NCI-H2171 treated with DMSO at 0.1 percent for 48 hours (cell line): ENCODE measurements at regions not wholly inside any gene's neighbourhood (a gene's known extent, or its start where the extent isn't known, plus 50 kb on each side); places are given as distances from the start of the nearest gene placed in this dataset.
A peak's percentile ranks its signal among the peaks of the same experiment; 100 is the strongest.
"Not testable (repeated sequence)": the region's sequence is repeated elsewhere in the genome, so short reads cannot be mapped to it uniquely, and the experiment has no call there.

Experiments used
- DNase-seq: peaks from one replicate; lab custom pipeline; 2025; lab: John Stamatoyannopoulos, UW

DNA sequence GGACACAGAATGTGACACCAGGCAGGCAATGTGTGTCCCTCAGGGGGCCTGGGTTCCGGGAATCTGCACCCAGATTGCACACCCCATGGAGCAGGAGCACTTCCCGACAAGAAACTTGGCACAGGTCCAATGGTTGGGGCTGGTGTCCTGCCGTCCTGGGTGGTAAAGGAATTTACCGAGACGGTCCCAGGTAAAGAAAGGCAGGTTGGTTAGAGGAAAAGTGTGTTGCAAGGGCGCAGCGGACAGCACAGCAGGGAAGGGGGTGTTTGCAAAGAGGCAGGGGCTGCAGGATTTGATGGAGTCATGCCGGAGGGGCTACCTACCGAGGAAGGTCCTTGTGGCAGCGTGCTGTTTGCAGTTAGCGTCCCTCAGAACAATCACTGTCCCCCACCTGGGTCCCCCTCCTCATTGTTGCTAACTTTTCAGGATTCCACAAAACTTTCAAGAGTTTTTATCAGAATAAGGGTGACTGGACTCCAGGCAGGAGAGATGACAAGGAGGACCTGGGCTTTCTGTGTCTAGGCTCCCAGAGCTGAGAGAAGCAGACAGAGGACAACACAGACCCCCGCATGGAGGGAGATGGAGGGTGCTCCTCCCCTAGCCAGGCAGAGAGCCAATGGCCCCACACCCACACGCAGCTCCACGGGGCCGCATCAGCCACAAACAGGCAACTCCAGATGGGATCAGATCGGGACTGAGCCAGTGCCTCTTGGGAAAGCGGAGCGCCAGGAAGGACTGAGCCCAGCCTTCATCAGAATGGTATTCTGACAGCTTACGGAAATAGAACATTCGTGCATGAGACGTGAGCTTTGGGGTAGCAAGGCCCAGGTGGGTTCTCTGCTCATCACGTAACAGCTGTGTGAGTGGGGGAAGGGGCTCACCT is 1423.9 kb downstream of the BRD1 start:
- DNase-seq: peak; percentile 90

DNA sequence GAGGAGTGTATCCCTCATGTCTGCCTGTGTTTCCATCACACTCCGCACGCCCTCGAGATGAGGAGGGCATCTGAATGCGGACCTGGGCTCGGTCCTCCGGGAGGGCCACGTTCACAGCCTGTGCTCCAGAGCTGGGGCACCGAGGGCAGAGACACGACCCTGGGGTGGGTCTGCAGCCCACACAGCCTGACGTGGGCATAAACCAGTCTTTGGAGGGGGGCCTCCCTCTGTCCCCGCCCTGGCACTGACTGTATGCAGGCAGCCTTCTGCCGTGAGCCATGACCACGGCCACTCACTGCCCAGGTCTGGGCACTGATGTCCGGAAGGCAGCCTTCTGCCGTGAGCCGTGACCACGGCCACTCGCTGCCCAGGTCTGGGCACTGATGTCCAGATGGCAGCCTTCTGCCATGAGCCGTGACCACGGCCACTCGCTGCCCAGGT is 1425.1 kb downstream of the BRD1 start:
- no peak for DNase-seq

DNA sequence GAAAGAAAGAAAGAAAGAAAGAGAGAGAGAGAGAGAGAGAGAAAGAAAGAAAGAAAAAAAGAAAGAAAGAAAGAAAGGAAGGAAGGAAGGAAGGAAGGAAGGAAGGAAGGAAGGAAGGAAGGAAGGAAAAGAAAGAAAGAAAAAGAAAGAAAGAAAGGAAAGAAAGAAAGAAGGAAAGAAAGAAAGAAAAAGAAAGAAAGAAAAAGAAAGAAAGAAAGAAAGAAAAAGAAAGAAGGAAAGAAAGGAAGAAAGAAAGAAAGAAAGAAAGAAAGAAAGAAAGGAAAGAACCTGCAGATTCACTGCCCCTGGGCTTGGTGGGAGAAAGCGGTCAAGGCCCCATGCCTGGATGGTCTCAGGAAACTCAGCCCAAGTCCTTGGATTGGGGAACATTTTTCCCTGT is 1426.2 kb downstream of the BRD1 start:
- not testable (repeated sequence) for DNase-seq

GRCh38 chr22:48398181-48398905 is 1429.3 kb downstream of the BRD1 start:
- DNase-seq: no peak

GRCh38 chr22:48397531-48398180 is 1430.0 kb downstream of the BRD1 start:
- peak; percentile 61 for DNase-seq

- no peak for DNase-seq
Measured at GRCh38 chr22:48396785-48397530, 1430.7 kb downstream of the BRD1 start.

- no peak for DNase-seq
Measured at GRCh38 chr22:48396091-48396784, 1431.4 kb downstream of the BRD1 start.

DNA sequence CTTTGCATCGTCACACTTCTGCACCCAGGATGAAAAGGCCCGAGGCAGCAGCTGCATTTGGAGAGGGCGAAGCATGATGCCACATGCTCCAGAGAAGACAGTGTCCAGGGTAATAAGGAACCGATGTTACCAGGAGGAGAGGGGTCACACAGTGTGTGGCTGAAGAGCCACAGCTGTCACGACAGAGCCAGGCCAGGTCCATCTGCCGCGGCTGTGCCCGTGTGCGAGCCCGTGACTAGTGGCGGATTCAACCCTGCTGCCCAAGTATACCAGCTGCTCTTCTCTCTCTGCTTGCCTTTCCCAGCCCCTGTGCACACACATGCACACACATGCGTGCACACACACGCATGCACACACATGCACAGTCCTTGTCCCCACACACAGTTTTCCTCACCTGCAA is 1432.5 kb downstream of the BRD1 start:
- no peak for DNase-seq

- DNase-seq: no peak
Measured at GRCh38 chr22:48394787-48395186, 1432.9 kb downstream of the BRD1 start.

GRCh38 chr22:48393885-48394284 is 1433.8 kb downstream of the BRD1 start:
- no peak for DNase-seq

DNA sequence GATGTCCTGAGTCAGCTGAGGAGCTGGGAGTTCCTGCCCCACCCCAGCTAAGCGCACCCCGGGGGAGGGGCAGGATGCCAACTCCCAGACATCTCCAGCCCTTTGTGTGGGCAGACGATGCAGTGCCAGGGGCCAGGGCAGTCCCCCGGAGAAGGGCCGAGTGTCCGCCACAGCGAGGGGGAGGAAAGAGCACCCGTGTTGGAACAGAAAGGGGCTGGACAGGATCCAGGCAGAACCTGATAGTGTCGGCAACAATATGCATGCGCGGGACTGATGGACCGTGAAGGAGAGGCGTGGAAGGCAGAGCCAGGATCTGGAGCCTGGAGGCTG is 1434.7 kb downstream of the BRD1 start:
- DNase-seq: no peak

GRCh38 chr22:48391820-48392219 is 1435.9 kb downstream of the BRD1 start:
- no peak for DNase-seq

DNA sequence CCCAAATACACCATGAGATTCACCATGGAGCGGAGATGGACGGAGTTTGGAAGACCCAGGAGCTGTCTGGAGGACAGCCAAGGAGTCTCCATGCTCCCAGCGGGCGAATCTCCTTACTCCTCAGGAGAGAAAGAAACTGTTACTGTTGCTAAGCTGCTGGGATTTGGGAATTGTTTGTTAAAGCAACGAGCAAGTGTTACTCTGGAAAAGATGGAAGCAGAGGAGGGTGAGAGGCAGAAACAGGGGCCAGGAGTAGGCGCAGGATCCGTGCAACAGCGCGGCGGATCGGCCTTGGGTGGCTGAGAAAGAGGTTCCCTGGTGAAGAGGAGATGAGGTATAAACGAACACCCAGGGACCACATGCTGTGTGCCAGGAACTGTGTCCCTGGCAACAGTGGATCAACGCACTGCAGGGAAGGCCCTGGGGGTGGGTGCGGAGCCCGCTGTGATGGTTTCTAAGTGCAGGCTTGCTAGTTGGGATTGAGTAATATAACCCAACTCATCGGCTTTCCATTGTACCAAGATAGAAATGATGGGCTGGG is 1436.4 kb downstream of the BRD1 start:
- no peak for DNase-seq

- DNase-seq: no peak
Measured at GRCh38 chr22:48389916-48390315, 1437.8 kb downstream of the BRD1 start.

DNA sequence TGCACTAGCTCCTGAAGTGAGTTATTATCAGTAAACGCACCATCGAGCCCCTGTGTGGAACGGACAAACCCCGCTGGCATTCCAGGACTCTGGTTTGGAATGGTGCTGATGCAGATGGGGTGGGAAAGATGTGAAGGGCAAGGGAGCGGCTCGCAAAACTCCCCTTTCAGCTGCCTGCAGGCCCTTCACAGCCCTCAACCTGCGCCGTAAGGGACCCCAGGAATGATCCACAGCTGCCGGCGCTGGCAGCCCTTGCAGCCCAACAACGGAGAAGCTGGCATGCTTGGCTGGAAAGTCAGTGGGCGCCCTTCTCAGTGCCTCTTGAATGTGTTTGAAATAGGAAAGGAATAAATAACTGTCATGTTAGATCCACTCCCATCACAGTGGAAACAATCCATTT is 1445.5 kb downstream of the BRD1 start:
- no peak for DNase-seq

DNA sequence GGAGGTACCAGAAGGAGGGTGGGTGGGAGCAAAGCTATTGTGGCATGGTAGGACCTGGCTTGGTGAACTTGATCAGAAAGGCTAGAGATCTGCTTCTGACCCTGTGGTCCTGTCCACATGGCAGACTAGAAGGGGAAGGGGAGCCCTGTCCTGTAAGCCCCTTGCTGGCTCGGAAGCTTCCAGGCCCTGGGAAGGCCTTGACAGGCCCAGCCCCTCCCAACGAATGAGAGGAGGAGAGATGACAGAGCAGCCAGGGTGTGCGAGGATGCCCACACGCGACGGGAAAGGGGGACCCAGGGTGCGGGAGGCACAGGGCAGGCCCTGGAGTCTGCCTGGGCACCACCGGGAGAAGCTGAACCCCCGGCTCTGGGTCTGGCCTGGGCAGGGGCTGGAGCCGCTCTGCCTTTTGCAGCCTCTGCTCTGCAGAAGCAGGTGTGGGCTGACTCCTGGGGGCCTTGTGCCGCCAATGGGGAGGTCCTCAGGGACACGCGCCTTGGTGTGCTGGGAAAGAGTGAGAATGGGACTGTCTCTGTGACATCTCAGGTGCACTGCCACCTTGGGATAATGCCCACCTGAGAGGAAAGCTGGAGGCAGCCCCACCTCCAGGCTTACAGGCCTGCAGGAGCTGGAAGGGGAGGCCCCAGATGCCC is 1447.5 kb downstream of the BRD1 start:
- no peak for DNase-seq

DNA sequence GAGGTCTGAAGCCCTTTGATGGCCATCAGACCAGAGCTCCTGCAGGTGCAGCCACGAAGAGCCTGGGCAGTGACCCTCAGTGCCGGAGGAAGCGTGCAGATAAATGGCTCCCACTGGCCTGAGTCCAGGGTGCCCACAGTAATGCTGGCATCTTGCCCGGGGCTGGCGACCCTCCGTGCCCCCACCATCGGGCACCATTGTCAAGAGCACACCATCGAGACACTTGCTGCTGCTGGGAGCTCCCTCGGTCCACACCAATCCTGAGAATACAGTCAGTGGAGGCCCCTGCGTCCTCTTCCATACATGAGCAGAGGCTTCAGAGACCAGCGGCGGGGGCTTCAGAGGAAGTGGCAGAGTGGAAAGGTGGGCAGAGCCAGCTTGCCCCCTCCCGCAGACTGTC is 1448.3 kb downstream of the BRD1 start:
- no peak for DNase-seq

- DNase-seq: no peak
Measured at GRCh38 chr22:48378673-48379072, 1449.0 kb downstream of the BRD1 start.

DNA sequence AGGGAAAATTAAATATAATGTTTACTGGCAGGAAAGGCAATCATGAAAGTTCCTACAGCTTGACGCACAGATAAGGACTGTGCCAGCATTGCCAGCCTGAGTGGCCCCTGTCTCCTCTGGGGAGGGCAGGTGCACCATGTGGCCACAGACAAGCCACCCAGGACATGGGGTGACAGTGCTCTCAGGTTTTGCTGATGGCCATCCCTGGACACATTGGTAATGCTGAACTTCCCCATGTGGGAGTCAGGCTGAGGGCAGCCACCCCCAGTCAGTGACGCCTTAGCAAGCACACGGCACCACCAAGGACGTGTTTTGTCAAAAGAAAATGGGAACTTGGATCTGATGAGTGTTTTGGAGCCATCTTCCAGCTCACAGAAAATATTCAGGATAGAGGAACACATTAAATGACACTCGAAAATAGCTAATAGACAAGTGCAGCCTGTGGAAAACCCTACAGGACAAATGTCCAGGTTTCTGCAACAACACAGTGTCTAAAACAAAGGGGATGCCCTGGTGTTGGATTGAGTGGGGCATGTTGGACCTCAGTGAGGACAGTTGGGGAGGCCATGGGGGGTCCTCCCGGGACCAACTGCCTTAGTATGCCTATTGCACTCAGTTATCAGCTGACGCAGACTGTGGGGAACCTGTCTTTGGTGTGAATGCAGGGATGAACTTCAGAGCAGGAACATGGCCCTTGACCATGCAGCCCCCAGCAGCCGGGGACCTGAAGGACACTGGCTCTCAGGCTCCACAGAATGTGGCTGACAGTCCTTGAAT is 1450.5 kb downstream of the BRD1 start:
- no peak for DNase-seq

GRCh38 chr22:48376428-48376827 is 1451.2 kb downstream of the BRD1 start:
- no peak for DNase-seq
